ENCODE measurements at regions not wholly inside any gene's neighbourhood (a gene's known extent, or its start where the extent isn't known, plus 50 kb on each side); places are given as distances from the start of the nearest gene placed in this dataset.

DNA sequence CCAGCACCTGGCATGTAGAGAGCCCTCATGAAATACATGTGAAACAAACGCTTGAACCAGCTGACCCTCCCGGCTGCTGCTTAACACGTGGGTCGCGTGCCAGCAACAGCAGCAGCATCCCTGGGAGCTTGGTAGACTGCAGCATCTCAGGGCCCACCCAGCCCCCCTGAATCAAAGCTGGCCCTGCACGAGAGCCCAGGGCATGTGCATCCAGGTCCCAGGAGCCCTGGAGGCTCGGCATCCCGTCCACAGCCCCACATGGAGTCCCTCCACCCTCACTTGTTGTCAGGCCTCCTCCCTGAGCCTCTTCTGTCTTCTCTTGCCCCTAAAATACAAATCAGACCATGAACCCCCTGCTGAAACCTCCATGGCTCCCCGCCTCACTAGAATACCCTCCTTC lies 123.1 kb downstream of the MATN1 start:
- 77 to 82% (median 81%) methylated on average over 9 of the region's 9 CpGs for WGBS, 5 donors
- Histone ChIP-seq H3K4me3 (no peak overlapping the region), H3K36me3 (no peaks in the 10 kb centered on the region), H3K27ac (no peak overlapping the region), H3K4me1 (no peaks in the 10 kb centered on the region), H3K9me3 (no peaks in the 10 kb centered on the region), H3K27me3 (replicated peaks in 1 of 7) (peaks cover 0 to 44% (median 0%) of the 10 kb centered on the region in 7 donors)
- no peak for DNase-seq
- intact Hi-C loops (cut with DNase I; ENCODE audit: low total_unique reads): no loop called here
- no peak for TF ChIP-seq POLR2AphosphoS5 (IDR thresholded peaks at IDR 0.05)
- no peak for TF ChIP-seq POLR2A (IDR thresholded peaks at IDR 0.05)
- TF ChIP-seq, protein P1, sequence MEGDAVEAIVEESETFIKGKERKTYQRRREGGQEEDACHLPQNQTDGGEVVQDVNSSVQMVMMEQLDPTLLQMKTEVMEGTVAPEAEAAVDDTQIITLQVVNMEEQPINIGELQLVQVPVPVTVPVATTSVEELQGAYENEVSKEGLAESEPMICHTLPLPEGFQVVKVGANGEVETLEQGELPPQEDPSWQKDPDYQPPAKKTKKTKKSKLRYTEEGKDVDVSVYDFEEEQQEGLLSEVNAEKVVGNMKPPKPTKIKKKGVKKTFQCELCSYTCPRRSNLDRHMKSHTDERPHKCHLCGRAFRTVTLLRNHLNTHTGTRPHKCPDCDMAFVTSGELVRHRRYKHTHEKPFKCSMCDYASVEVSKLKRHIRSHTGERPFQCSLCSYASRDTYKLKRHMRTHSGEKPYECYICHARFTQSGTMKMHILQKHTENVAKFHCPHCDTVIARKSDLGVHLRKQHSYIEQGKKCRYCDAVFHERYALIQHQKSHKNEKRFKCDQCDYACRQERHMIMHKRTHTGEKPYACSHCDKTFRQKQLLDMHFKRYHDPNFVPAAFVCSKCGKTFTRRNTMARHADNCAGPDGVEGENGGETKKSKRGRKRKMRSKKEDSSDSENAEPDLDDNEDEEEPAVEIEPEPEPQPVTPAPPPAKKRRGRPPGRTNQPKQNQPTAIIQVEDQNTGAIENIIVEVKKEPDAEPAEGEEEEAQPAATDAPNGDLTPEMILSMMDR (IDR thresholded peaks at IDR 0.05 in 8 of 11, conservative IDR thresholded peaks at IDR 0.05 in 3 of 11): no peak

DNA sequence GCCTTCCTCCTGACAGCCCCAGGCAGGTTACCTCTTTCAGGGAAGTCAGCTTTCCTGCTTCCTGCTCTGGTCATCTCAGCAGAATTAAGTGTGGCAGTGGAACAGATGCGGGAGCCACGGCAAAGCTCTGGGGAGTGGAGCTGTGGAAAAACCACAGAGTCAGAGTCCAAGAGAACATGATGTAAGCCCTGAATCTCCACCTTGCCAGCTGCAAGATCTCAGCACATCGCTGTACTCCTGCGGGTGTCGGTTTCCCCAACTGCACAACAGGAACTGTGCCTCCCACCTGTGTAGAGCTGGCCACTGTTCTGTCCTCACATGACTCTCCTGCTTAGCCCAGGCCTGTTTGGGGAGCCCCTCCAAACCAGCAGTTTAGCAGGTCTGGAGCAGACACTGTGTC lies 123.7 kb downstream of the MATN1 start:
- intact Hi-C loops (cut with DNase I; ENCODE audit: low total_unique reads): no loop called here
- H3K27ac ChIP-seq: no peak overlapping the region
- 73 to 87% (median 80%) methylated on average over 4 to 5 of the region's 5 CpGs for WGBS, 5 donors
- H3K9me3 ChIP-seq: no peaks in the 10 kb centered on the region
- H3K4me1 ChIP-seq: no peaks in the 10 kb centered on the region
- no peak for DNase-seq
- peaks cover 0 to 41% (median 0%) of the 10 kb centered on the region in 7 donors for H3K27me3 ChIP-seq (replicated peaks in 1 of 7)
- TF ChIP-seq, protein P1 (IDR thresholded peaks at IDR 0.05 in 8 of 11, conservative IDR thresholded peaks at IDR 0.05 in 3 of 11): no peak
- TF ChIP-seq POLR2A (IDR thresholded peaks at IDR 0.05): no peak
- no peak for TF ChIP-seq POLR2AphosphoS5 (IDR thresholded peaks at IDR 0.05)
- H3K4me3 ChIP-seq: no peak overlapping the region
- no peaks in the 10 kb centered on the region for H3K36me3 ChIP-seq

DNA sequence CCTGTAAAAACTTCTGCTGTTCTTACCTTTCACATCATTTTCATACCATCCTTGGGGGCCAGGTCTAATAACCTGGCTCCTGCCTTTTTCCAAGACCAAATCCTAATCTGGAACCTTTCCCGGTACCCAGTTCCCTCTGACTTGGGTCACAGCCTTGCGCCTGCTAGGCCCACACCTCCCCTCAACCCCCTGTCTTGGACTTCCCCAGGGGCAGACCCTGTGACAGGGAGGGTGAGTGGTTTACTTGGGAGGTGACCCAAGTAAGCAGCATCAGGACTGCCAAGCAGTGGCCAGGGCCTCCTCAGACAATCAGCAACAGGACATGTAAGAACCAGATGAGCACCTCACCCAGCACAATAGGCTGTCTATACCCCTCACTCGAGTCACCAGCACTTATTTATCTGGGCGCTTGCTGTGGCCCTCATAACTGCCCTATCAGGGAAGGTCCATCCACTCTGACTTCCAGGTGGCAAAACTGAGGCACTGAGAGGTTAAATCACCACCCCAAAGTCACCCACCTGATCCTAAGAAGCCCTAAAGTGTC lies 124.7 kb downstream of the MATN1 start:
- TF ChIP-seq POLR2A (IDR thresholded peaks at IDR 0.05) (no peak), POLR2AphosphoS5 (IDR thresholded peaks at IDR 0.05) (no peak)
- TF ChIP-seq, protein P1 (IDR thresholded peaks at IDR 0.05 in 8 of 11, conservative IDR thresholded peaks at IDR 0.05 in 3 of 11): no peak
- 78 to 93% (median 81%) methylated on average over 3 to 4 of the region's 4 CpGs for WGBS, 5 donors
- intact Hi-C loops (cut with DNase I; ENCODE audit: low total_unique reads): no loop called here
- H3K9me3 ChIP-seq: no peaks in the 10 kb centered on the region
- no peak for DNase-seq
- H3K36me3 ChIP-seq: no peaks in the 10 kb centered on the region
- peaks cover 0 to 39% (median 0%) of the 10 kb centered on the region in 7 donors for H3K27me3 ChIP-seq (replicated peaks in 1 of 7)
- no peak overlapping the region for H3K27ac ChIP-seq
- H3K4me3 ChIP-seq: no peak overlapping the region
- no peaks in the 10 kb centered on the region for H3K4me1 ChIP-seq

DNA sequence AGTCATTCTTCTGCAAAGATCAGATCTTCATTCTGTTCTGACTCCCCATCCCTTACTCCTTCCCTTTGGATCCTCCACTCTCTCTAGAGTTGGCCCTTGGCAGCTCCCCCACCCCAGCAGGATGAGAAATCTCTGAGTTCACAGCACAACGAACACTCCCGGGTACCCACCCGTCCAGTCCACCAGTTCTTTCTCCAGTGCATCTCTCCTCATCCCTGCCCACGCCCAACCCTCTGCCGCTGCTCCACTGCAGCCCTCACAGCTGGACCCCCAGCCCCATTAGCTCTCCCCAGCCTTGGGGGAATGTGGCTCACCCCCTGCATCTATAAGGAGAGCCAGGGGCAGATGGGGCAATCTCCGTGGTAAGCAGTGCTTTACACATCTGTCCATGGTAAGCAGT lies 125.7 kb downstream of the MATN1 start:
- DNase-seq: no peak
- Histone ChIP-seq H3K27me3 (replicated peaks in 1 of 7) (peaks cover 0 to 46% (median 0%) of the 10 kb centered on the region in 7 donors), H3K4me1 (no peaks in the 10 kb centered on the region), H3K27ac (no peak overlapping the region), H3K36me3 (no peaks in the 10 kb centered on the region), H3K4me3 (no peak overlapping the region), H3K9me3 (peaks cover 0 to 5% (median under 1%) of the 10 kb centered on the region in 8 donors)
- intact Hi-C loops (cut with DNase I; ENCODE audit: low total_unique reads): no loop called here
- 55 to 71% (median 68%) methylated on average over 6 of the region's 6 CpGs for WGBS, 5 donors
- TF ChIP-seq, protein P1 (IDR thresholded peaks at IDR 0.05 in 8 of 11, conservative IDR thresholded peaks at IDR 0.05 in 3 of 11): no peak
- TF ChIP-seq POLR2A (IDR thresholded peaks at IDR 0.05) (no peak), POLR2AphosphoS5 (IDR thresholded peaks at IDR 0.05) (no peak)

Data from spleen (tissue), 11 donors.